ENCODE measurements at regions not wholly inside any gene's neighbourhood (a gene's known extent, or its start where the extent isn't known, plus 50 kb on each side); places are given as distances from the start of the nearest gene placed in this dataset.

DNA sequence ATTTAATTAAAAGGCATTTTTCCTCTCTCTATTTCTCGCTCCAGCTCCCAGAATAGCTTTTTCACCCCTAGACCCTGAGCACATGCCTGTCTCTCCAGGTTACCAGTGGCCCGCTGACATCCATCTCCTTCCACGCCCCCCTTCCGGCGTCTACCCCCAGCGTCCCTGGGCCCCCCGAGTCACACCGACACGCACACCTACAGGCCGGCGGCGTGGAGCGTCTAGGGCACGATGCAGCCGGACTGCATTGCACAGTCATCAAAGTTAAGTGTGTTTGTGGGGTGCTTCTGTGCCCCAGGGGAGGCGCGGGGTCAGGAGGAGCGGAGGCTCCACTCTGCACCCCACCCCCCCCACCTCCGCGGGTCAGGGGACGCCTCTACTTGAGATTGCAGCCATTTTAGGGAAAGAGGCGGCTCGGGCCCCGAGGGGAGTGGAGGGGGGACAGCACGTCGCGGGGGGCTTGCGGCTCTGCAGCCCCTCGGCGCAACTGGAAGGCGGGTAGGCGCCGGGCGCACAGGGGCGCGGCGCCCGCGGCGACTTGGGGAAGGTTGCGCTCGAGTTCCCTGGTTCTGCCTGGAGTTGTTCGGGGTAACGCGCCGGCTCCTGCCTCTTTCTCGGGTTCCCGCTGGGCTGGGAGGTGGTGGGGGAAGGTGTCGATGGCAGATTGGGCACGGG is 112.7 kb downstream of the DHX15 start:
- no peak for TF ChIP-seq CTCF (IDR thresholded peaks at IDR 0.05)
- peak overlapping the region; percentile 82 for H3K27ac Mint-ChIP-seq (ENCODE audit: unreplicated experiment)
- H3K9me3 Mint-ChIP-seq (ENCODE audit: unreplicated experiment): no peaks in the 10 kb centered on the region
- H3K27me3 Mint-ChIP-seq (ENCODE audit: unreplicated experiment): peaks cover 20% of the 10 kb centered on the region
- peaks cover 22% of the 10 kb centered on the region for H3K4me1 Mint-ChIP-seq (ENCODE audit: unreplicated experiment)
- peak overlapping the region; percentile 96 for H3K4me3 Mint-ChIP-seq (ENCODE audit: unreplicated experiment)
- no peak for DNase-seq (ENCODE audit: extremely low spot score, unreplicated experiment)
- H3K36me3 Mint-ChIP-seq (ENCODE audit: unreplicated experiment): no peaks in the 10 kb centered on the region

DNA sequence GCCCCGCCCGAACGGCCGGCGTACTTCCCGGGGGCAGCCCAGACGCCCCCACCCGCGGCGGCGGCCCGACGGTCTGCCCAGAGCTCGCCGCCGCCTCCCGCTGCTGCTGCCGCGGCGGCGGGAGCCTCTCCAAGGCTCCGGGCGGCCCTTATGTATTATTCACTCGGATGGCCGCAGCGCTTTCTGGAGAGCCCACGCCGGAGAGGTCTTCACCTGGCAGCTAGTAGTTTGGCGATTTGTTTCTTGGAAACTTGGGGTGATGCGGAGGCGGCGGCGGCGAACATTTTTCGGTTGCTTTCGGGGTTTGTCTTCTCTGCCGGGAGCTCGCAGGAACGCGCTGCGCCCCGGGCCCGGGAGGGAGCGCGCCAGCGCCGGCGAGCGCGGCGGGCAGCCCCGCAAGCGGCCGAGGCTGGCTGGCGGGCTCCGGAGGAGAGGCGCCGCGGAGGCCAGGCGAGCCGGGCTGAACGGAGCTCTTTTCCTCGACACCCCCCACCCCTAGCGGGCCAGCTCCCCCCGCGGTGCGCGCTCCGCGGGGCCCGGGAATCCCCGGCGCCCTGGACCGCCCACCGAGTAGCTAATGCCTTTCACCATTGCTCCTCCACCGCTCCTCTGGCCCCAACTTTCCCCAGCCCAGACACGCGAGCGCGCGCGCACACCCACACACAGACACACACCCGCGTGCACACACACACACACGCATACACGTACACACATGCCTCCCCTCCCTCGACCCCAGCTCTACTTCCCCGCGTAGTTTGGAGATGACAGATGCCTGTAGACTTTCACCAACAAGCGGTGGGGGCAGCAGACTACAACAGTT is 113.5 kb downstream of the DHX15 start:
- Mint-ChIP-seq H3K36me3 (ENCODE audit: unreplicated experiment) (no peaks in the 10 kb centered on the region), H3K27me3 (ENCODE audit: unreplicated experiment) (peaks cover 25% of the 10 kb centered on the region), H3K9me3 (ENCODE audit: unreplicated experiment) (no peaks in the 10 kb centered on the region), H3K4me1 (ENCODE audit: unreplicated experiment) (peaks cover 22% of the 10 kb centered on the region), H3K27ac (ENCODE audit: unreplicated experiment) (peak overlapping the region; percentile 82), H3K4me3 (ENCODE audit: unreplicated experiment) (peak overlapping the region; percentile 96)
- no peak for DNase-seq (ENCODE audit: extremely low spot score, unreplicated experiment)
- no peak for TF ChIP-seq CTCF (IDR thresholded peaks at IDR 0.05)

GRCh38 chr4:24468071-24468470 is 116.3 kb downstream of the DHX15 start:
- Mint-ChIP-seq H3K4me1 (ENCODE audit: unreplicated experiment) (peaks cover 16% of the 10 kb centered on the region), H3K27ac (ENCODE audit: unreplicated experiment) (no peak overlapping the region), H3K4me3 (ENCODE audit: unreplicated experiment) (no peak overlapping the region), H3K27me3 (ENCODE audit: unreplicated experiment) (peaks cover 49% of the 10 kb centered on the region), H3K9me3 (ENCODE audit: unreplicated experiment) (no peaks in the 10 kb centered on the region), H3K36me3 (ENCODE audit: unreplicated experiment) (no peaks in the 10 kb centered on the region)
- DNase-seq (ENCODE audit: extremely low spot score, unreplicated experiment): no peak
- no peak for TF ChIP-seq CTCF (IDR thresholded peaks at IDR 0.05)

DNA sequence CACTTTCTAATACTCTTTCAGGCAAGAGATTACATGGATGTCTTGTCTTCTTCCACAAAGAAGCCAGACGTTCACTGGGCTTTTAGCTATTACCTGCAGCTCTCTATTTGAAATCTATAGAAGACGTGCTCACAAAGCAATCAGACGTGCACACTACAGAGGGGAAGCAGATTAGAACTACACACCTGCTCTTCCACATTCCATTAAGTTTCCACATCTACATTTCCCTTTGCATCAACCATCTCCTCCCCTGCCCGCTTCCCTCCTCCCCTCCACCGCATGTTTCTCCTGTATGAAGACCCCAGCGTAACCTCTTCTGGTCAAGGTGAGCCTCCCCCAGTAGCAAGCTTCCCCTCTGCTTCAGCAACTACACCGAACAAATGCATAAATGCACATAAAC is 119.8 kb downstream of the DHX15 start:
- H3K27me3 Mint-ChIP-seq (ENCODE audit: unreplicated experiment): peaks cover 64% of the 10 kb centered on the region
- H3K27ac Mint-ChIP-seq (ENCODE audit: unreplicated experiment): no peak overlapping the region
- TF ChIP-seq CTCF (IDR thresholded peaks at IDR 0.05): no peak
- H3K4me3 Mint-ChIP-seq (ENCODE audit: unreplicated experiment): no peak overlapping the region
- H3K4me1 Mint-ChIP-seq (ENCODE audit: unreplicated experiment): peaks cover 4% of the 10 kb centered on the region
- no peaks in the 10 kb centered on the region for H3K36me3 Mint-ChIP-seq (ENCODE audit: unreplicated experiment)
- no peak for DNase-seq (ENCODE audit: extremely low spot score, unreplicated experiment)
- H3K9me3 Mint-ChIP-seq (ENCODE audit: unreplicated experiment): no peaks in the 10 kb centered on the region

- peaks cover 25% of the 10 kb centered on the region for H3K27me3 Mint-ChIP-seq (ENCODE audit: unreplicated experiment)
- peaks cover 6% of the 10 kb centered on the region for H3K9me3 Mint-ChIP-seq (ENCODE audit: unreplicated experiment)
- TF ChIP-seq CTCF (IDR thresholded peaks at IDR 0.05): no peak
- peaks cover 2% of the 10 kb centered on the region for H3K36me3 Mint-ChIP-seq (ENCODE audit: unreplicated experiment)
- H3K4me1 Mint-ChIP-seq (ENCODE audit: unreplicated experiment): no peaks in the 10 kb centered on the region
- no peak overlapping the region for H3K27ac Mint-ChIP-seq (ENCODE audit: unreplicated experiment)
- H3K4me3 Mint-ChIP-seq (ENCODE audit: unreplicated experiment): no peak overlapping the region
- DNase-seq (ENCODE audit: extremely low spot score, unreplicated experiment): no peak
Measured at GRCh38 chr4:24456431-24456830, 127.9 kb downstream of the DHX15 start.

Measured in osteocyte (in vitro differentiated cells).